Prostate gland (tissue), 2 donors: ENCODE measurements at regions not wholly inside any gene's neighbourhood (a gene's known extent, or its start where the extent isn't known, plus 50 kb on each side); places are given as distances from the start of the nearest gene placed in this dataset.
"Not testable (repeated sequence)": the region's sequence is repeated elsewhere in the genome, so short reads cannot be mapped to it uniquely, and the experiment has no call there.

Experiments
- DNase-seq: peaks from one replicate; pipeline ENCODE4 v3.0.0-alpha.2; 2019; ENCODE audit warnings: low spot score
- H3K27ac ChIP-seq, 2 donors: fragments of 200-600 bp; sonication (generic); 2 replicates each; pipeline ENCODE4 v1.5.1; 2017 to 2019
- H3K27me3 ChIP-seq: fragments of 200-600 bp; sonication (generic); replicated peaks from 2 replicates; pipeline ENCODE4 v1.5.1; 2019; ENCODE audit not compliant: insufficient read depth
- H3K36me3 ChIP-seq, 2 donors: fragments of 200-600 bp; sonication (generic); 1 replicate in 1 of 2; 2 replicates in 1 of 2; pipeline versions ENCODE4 v1.5.1 to v1.8.1; 2017 to 2019
- H3K4me1 ChIP-seq: fragments of 200-600 bp; sonication (generic); replicated peaks from 2 replicates; pipeline ENCODE4 v1.5.1; 2019
- H3K4me3 ChIP-seq, 2 donors: fragments of 200-600 bp; sonication (generic); 2 replicates each; pipeline ENCODE4 v1.5.1; 2017 to 2019
- H3K9me3 ChIP-seq: fragments of 200-600 bp; sonication (generic); 2 replicates; pipeline ENCODE4 v1.5.1; 2017
- CTCF ChIP-seq, 4 experiments: fragments of 200-600 bp in 2 of 4; fragments of 450-650 bp in 2 of 4; sonication (generic) in 2 of 4; IDR thresholded peaks; 1 replicate in 3 of 4; 2 replicates in 1 of 4; pipeline ENCODE4 v1.5.1; 2016 to 2019; ENCODE audit warnings: antibody characterized with exemption in 4 of 4, mild to moderate bottlenecking in 2 of 4, moderate library complexity in 2 of 4
- POLR2A ChIP-seq: fragments of 450-650 bp; IDR thresholded peaks from one replicate; pipeline ENCODE4 v1.6.1; 2016; ENCODE audit warnings: antibody characterized with exemption, mild to moderate bottlenecking
- POLR2AphosphoS5 ChIP-seq: sonication (generic); formaldehyde crosslinking; IDR thresholded peaks from one replicate; pipeline ENCODE4 v1.6.1; 2017; ENCODE audit warnings: antibody characterized with exemption
- WGBS: methylation state at CpG from one replicate; pipeline ENCODE4 v1.1.5; 2018; 5-methylcytosine and 5-hydroxymethylcytosine counted together
- intact Hi-C: fragments of 100-400 bp; cut with DNase I; formaldehyde crosslinking; loops from one replicate; pipeline ENCODE4 v1.14.2; 2022
- small RNA-seq, 2 donors: library from RNA; depleted of rRNA; stranded (forward); fragments of <200 nt; gene quantifications; one replicate each; pipeline ENCODE3, GENCODE V24; 2016

DNA sequence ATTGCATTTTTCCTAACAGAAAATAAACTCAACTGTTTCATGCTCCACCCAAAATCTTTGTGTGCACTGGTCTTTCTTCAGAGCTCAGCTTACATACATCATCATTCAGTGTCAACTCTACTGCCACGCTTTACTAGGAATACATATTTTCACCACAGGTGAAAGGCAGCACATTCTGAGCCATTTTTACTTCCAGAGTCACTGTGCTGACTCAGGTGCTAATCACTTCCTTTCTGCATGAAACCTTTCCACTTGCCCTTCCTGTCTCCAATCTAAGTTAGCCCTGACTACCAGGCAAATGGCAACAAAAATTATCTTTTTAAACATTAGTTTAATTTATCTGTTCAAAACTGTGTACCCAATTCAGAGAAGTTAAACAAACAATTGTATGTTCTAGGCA lies 1041.0 kb downstream of the PRIM2 start:
- intact Hi-C loops, H3K36me3 ChIP-seq, H3K4me3 ChIP-seq, DNase-seq, H3K4me1 ChIP-seq, H3K27ac ChIP-seq, H3K27me3 ChIP-seq, H3K9me3 ChIP-seq: not testable (repeated sequence)
- 66% methylated on average over 1 of the region's 1 CpG for WGBS

DNA sequence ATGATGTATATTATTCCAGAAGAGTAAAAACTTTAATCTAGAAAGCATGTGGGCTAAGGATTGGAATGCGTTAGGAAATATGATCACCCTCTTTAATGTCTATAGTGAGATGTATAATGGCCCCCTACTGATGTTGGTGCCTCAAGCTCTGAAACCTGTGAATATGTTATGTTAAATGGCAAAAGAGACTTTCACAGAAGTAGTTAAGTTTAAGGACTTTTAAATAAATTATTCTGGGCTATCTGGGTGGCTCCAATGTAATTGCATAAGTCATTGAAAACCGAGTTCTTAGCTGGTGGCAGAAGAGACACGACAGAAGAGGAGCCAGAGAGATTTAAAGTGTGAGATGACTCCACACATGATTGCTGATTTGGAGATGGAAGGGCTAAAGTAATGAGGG lies 1048.4 kb downstream of the PRIM2 start:
- H3K4me1 ChIP-seq, intact Hi-C loops, H3K27ac ChIP-seq, H3K27me3 ChIP-seq, H3K36me3 ChIP-seq, H3K9me3 ChIP-seq, DNase-seq, H3K4me3 ChIP-seq: not testable (repeated sequence)
- WGBS = 66% methylated on average over 3 of the region's 3 CpGs

DNA sequence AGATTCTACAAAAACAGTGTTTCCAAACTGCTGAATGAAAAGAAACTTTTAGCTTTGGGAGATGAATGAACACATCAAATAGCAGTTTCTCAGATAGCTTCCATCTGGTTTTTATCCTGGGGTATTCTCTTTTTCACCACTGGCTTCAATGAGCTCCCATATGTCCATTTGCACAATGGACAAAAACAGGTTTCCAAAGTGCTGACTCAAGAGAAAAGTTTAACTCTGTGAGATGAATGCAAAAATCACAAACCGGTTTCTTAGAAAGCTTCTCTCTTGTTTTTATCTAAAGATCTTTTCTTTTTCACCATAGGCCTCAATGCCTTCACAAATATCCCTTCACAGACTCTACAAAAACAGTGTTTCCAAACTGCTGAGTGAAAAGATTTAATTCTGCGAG lies 1089.2 kb downstream of the PRIM2 start:
- intact Hi-C loops, DNase-seq, H3K4me3 ChIP-seq, H3K27me3 ChIP-seq, H3K36me3 ChIP-seq, H3K4me1 ChIP-seq, H3K27ac ChIP-seq, H3K9me3 ChIP-seq: not testable (repeated sequence)
- 81% methylated on average over 2 of the region's 2 CpGs for WGBS

DNA sequence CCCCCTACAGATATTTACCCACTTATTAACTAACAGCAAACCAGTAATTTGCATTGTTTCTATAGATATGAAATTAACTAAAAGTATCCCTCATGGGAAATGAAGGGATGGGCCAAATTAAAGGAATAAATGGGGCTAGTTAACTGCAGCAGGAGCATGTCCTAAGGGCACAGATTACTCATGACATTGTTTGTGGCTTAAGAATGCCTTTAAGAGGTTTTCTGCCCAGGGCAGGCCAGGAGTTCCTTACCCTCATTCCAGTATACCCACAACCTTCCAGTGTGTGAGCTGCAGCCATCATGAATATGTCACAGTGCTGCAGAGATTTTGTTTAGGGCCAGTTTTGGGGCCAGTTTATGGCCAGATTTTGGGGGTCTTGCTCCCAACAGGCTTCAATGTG lies 1101.9 kb downstream of the PRIM2 start:
- DNase-seq = no peak
- H3K27me3 ChIP-seq = no peaks in the 10 kb centered on the region
- TF ChIP-seq POLR2A = no peak
- TF ChIP-seq POLR2AphosphoS5 = no peak
- TF ChIP-seq CTCF (IDR thresholded peaks at IDR 0.05) = no peak
- no peaks in the 10 kb centered on the region for H3K9me3 ChIP-seq
- H3K4me3 ChIP-seq = no peak overlapping the region
- intact Hi-C loops = no loop called here
- H3K27ac ChIP-seq = no peak overlapping the region
- H3K4me1 ChIP-seq = no peaks in the 10 kb centered on the region
- H3K36me3 ChIP-seq = no peaks in the 10 kb centered on the region

Small RNAs in the stretch of these regions (small RNA-seq; reads per million reads assigned to genes)
- 0 reads per million in 2 donors for gene AL603755.1
